GM18870 (cell line): ENCODE measurements at regions not wholly inside any gene's neighbourhood (a gene's known extent, or its start where the extent isn't known, plus 50 kb on each side); places are given as distances from the start of the nearest gene placed in this dataset.
A peak's percentile ranks its signal among the peaks of the same experiment; 100 is the strongest.
"Not testable (repeated sequence)": the region's sequence is repeated elsewhere in the genome, so short reads cannot be mapped to it uniquely, and the experiment has no call there.

Experiments
- ATAC-seq: cut with Tn5 transposase; IDR thresholded peaks from one replicate; pipeline ENCODE4 v1.9.1; 2021; ENCODE audit warnings: moderate library complexity; ENCODE audit not compliant: unreplicated experiment

DNA sequence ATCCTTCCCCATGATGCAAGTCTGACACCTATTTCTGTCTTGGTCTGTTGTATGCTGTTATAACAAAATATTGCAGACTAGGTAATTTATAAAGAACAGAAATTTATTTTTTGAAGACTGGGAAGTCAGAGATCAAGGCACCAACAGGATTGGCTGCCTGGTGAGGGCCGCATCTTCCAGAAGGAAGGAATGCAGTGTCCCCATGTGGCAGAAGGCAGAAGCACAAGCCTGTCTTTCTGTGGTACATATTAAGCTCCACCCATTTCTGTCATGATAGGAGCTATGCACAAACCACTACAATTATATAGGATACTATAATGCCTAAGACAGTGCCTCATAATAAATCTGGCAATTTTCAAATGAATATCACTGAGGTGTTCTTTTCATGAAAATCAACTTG, 502.3 kb upstream of the DIAPH2 start:
- peak; percentile 77 for ATAC-seq

GRCh38 chrX:96183391-96183790, 501.3 kb upstream of the DIAPH2 start:
- no peak for ATAC-seq

- ATAC-seq, result no peak
These were observed 500.8 kb upstream of the DIAPH2 start for GRCh38 chrX:96183843-96184242.

GRCh38 chrX:96204928-96205327, 479.7 kb upstream of the DIAPH2 start:
- no peak for ATAC-seq

DNA sequence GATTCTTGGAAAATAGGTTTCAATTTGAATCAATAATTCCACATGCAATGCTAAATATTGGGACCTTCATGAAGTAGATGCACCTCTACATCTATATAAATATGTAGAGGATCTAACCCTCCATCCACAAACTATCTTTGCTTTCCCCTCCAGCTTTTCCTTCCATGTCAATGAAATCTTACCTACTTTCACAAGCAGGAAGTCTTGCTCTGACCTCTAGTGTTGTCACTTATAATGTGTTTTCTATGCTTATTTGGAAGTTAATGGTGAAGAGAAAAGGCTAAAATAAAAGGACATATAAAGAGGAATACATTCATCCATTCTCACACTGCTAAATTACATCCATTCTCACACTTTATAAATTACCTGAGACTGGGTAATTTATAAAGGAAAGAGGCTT, 472.7 kb upstream of the DIAPH2 start:
- no peak for ATAC-seq

DNA sequence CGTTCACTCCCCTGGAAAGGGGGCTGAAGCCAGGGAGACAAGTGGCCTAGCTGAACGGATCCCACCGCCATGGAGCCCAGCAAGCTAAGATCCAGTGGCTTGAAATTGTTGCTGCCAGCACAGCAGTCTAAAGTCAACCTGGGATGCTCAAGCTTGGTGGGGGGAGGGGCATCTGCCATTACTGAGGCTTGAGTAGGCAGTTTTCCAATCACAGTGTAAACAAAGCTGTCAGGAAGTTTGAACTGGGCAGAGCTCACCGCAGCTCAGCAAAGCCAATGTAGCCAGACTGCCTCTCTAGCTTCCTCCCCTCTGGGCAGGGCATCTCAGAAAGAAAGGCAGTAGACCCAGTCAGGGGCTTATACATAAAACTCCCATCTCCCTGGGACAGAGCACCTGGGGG, 470.0 kb upstream of the DIAPH2 start:
- ATAC-seq, result not testable (repeated sequence)

GRCh38 chrX:96224279-96224678, 460.4 kb upstream of the DIAPH2 start:
- ATAC-seq, result no peak

DNA sequence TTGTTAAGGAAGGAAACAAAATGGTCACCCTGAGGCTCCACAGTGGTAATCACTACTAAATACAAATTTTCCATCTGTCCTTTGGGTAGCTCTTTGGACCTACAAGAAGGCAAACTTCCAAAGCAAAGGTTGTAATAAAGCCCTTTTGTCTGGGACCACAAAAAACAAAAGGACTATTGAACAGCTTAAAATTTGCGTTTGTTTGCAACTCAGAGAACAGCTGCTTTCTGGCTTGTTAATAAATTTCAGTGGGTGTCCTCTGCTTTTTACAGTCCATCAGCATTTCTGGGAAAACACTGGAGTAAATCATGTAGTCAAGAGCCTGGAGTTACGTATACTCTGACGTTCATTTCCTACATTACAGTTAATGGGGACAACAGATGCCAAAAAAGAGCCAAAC, 439.7 kb upstream of the DIAPH2 start:
- ATAC-seq, result no peak

DNA sequence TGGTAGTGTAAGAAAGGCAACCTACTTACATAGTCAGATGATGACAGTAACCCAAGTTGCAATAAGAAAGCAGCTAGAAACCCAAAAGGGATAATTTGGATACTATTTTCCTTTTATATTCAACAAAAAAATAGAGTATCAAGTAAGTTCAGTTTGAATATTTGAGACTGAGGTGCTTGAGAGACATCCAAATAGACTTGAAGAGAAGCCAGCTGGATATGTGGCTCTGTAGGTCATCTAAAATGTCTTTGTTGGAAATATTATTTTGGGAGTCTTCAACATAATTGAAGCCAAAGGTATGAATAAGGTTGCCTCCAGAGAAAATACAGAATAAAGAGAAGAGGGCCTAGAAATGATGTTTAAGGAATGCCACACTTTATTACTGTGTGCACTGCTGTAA, 438.2 kb upstream of the DIAPH2 start:
- ATAC-seq, result no peak
